HG03457 (cell line): ENCODE measurements at regions not wholly inside any gene's neighbourhood (a gene's known extent, or its start where the extent isn't known, plus 50 kb on each side); places are given as distances from the start of the nearest gene placed in this dataset.

Experiments used
- ATAC-seq: cut with Tn5 transposase; IDR thresholded peaks from one replicate; pipeline ENCODE4 v1.9.1; 2021; ENCODE audit warnings: moderate number of reproducible peaks; ENCODE audit not compliant: unreplicated experiment

GRCh38 chr1:222301652-222302051 lies 246.3 kb downstream of the HHIPL2 start:
- no peak for ATAC-seq

- ATAC-seq: no peak
These were observed 248.4 kb downstream of the HHIPL2 start for GRCh38 chr1:222299524-222299923.

GRCh38 chr1:222290866-222291265 lies 257.0 kb downstream of the HHIPL2 start:
- no peak for ATAC-seq

GRCh38 chr1:222288053-222288452 lies 259.9 kb downstream of the HHIPL2 start:
- ATAC-seq: no peak

GRCh38 chr1:222286011-222286410 lies 261.9 kb downstream of the HHIPL2 start:
- ATAC-seq: no peak

GRCh38 chr1:222285526-222285925 lies 262.4 kb downstream of the HHIPL2 start:
- no peak for ATAC-seq

DNA sequence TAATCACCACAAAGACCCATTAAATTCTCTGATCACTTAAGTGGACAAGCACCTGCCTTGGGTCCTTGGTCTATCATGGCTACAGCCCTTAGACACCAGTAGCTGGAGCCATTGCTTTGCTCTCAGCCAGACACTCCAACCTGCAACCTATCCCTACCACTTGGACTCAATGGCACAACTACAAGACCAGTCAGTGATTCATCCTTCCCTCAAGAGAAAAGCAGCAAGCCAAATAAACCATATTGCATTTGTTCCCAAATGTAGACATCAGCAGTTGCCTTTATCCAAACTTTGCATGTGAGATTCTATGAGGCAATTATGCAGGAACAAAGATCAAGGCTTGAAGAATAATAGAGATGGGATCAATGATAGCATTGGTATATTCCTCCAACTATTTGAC lies 263.4 kb downstream of the HHIPL2 start:
- no peak for ATAC-seq

DNA sequence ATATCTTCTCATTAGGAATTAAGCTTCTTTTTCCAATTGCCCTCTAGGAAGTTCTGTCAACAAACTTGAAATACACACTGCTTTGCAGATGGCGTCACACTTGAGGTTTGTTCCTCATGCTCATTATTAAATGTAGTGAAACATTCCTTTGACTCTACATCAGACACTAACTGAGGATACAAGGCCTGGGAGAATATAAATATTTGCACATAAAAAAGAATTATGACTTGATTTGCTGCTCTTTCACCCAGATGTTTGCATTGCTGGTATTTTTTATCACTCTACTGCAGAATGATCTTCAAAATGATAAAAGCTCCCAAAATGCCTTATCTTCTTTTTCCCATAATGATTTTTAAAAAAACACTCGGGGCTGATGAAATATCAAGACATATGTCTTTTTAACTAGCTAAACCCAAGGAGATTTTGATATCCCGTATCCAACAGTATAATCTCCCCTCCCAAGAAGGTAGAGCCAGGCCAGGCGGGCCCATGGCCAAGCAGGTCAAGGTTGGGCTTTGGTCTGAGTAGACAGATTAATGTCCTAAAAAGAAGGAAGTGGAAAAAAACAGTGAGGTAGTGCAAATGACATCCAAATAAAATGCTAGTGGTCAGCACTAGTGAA lies 264.6 kb downstream of the HHIPL2 start:
- ATAC-seq: no peak

DNA sequence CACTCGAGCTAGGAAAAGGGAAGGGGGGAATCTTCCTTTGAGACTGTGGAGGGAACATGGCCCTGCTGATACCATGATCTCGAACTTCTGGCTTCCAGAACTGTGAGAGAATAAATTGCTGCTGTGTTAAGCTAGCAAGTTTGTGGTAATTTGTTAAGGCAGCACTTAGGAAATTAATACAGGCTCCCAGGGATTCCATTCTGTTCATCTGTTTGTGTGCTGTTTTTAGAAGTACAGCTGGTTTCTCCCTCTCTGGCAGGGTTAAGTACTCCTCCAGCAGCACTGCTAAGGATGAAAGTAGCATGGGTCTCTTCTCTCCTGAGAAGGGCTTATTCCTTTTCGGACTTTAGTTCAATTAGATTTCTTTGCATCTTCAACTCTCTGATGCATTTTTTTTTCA lies 268.3 kb downstream of the HHIPL2 start:
- ATAC-seq: no peak

DNA sequence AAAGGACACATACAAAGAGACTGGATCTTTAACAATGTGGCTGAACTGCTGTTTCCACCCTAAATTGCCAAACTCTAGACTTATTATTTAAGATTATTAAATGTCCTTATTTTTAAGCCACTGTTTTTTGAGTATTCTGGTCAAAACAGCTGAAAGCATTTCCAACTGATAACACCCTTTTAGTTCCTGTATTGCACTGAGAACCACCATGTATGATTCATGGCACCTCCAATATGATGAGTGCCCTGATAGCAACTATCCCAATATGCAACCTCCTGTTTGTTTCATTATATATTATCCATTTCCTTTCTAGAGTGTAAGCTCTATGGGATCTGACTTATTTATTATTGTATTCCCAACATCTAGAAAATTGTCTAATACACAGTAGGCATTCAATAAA lies 269.4 kb downstream of the HHIPL2 start:
- ATAC-seq: no peak

GRCh38 chr1:222275729-222276465 lies 272.0 kb downstream of the HHIPL2 start:
- no peak for ATAC-seq

- ATAC-seq: no peak
These were observed 272.7 kb downstream of the HHIPL2 start for GRCh38 chr1:222275001-222275728.

GRCh38 chr1:222266223-222267196 lies 281.4 kb downstream of the HHIPL2 start:
- no peak for ATAC-seq

DNA sequence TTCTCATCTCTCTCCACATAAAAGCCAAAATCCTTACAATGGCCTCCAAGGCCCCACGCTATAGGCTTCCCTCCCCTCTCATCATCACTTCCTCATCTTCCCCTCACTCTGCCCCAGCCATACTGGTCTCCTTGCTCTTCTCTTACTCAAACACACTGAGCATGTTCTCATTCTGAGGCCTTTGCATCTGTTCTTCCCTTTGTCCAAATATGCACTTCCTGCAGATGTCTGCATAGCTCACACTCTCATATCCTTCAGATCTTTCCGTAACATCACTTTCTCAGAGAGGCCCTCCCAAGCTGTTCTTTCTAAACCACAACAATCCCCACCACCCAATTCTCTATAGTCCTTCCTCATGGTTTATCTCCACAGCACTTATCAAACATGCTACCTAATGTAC lies 284.1 kb downstream of the HHIPL2 start:
- ATAC-seq: no peak

DNA sequence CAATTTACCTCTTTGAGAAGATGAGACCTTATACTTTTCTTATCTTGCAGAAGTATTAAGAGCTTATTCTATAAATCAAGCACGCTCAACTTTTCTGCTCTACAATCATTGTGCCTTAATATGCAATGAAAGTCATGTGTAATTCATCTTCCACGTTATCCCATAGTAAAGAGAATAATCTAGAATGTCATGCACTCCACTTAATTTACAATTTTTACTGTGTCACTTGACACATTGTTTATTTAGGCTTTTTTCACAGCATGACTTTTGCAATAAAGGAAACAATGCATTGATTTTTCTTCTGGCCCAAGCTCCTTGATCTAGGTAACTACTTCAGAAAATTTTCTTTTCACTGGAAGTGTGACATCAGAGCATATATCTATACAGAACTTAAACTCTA lies 290.9 kb downstream of the HHIPL2 start:
- ATAC-seq: no peak

DNA sequence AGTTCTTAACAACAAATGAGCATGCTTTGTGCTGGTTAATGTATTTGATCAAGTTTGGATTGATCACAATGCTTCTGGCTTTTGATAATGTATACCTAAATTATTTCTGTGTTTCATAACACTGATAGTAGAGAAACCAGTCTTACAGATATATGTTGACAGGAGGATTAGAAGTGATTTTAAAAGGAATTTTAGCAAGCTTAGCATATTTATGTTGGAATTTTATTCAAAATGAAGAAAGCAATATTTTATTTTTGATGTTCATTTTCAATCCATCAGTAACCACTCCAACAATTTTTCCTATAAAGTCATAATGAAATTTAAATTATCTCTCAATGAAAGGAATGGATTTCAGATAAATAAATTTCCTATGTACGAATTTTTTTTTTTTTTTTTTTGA lies 291.8 kb downstream of the HHIPL2 start:
- ATAC-seq: no peak

GRCh38 chr1:222252788-222253187 lies 295.1 kb downstream of the HHIPL2 start:
- ATAC-seq: no peak

GRCh38 chr1:222251847-222252246 lies 296.1 kb downstream of the HHIPL2 start:
- no peak for ATAC-seq

GRCh38 chr1:222250376-222250775 lies 297.5 kb downstream of the HHIPL2 start:
- no peak for ATAC-seq

DNA sequence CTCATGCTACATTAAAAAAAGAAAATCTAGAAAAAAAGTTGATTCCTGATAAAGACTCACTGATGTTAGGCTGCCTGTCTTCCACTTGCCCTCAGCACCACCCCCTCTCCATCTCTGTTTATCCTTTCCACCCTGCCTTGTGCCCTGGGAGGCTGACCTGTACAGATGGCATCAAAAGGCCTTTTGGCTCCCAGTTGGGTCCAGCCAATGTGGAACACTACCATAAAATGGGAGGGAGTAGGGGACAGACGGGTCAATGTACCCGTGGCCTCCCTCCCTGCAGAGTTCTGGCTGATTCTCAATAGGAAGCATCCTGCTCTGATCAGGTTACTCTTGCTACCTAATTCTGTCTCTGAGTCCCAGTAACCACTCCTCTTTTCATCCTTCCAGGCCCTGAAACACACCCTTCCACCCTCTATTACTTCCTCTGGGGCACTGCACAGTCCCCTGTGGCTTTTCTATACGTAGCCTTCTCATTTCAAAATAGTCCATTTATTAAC lies 300.0 kb downstream of the HHIPL2 start:
- ATAC-seq: no peak

DNA sequence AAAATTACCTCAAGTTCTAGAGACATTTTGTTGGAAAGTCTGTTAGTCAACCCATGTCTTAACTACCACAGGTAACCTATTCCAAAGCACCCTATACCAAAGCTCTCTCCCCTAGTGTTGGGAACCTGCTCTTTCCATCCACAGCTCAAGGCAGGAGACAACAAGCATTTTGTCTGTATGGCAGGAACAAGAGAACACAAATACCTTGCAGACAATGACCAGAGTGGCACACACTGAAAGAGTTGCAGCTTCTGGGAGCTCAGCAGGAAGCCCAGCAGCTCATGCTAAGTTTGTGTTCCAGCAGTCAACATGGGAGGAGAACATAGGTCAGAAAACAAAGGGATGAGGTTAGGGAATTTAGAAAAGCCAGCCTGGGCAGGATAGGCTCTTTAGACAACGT lies 300.8 kb downstream of the HHIPL2 start:
- no peak for ATAC-seq
